ENCODE measurements at regions not wholly inside any gene's neighbourhood (a gene's known extent, or its start where the extent isn't known, plus 50 kb on each side); places are given as distances from the start of the nearest gene placed in this dataset.

- no peak for DNase-seq (ENCODE audit: low read depth)
- TF ChIP-seq, protein P1, sequence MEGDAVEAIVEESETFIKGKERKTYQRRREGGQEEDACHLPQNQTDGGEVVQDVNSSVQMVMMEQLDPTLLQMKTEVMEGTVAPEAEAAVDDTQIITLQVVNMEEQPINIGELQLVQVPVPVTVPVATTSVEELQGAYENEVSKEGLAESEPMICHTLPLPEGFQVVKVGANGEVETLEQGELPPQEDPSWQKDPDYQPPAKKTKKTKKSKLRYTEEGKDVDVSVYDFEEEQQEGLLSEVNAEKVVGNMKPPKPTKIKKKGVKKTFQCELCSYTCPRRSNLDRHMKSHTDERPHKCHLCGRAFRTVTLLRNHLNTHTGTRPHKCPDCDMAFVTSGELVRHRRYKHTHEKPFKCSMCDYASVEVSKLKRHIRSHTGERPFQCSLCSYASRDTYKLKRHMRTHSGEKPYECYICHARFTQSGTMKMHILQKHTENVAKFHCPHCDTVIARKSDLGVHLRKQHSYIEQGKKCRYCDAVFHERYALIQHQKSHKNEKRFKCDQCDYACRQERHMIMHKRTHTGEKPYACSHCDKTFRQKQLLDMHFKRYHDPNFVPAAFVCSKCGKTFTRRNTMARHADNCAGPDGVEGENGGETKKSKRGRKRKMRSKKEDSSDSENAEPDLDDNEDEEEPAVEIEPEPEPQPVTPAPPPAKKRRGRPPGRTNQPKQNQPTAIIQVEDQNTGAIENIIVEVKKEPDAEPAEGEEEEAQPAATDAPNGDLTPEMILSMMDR (conservative IDR thresholded peaks at IDR 0.05; ENCODE audit: low read depth, low read length): no peak
- H3K4me3 ChIP-seq (ENCODE audit: low read depth, low read length): no peak overlapping the region
These were observed 202.4 kb downstream of the RTL9 start for GRCh38 chrX:110561034-110561433.

- no peak for DNase-seq (ENCODE audit: low read depth)
- TF ChIP-seq, protein P1 (conservative IDR thresholded peaks at IDR 0.05; ENCODE audit: low read depth, low read length): no peak
- H3K4me3 ChIP-seq (ENCODE audit: low read depth, low read length): no peak overlapping the region
These were observed 204.6 kb downstream of the RTL9 start for GRCh38 chrX:110563282-110563681.

DNA sequence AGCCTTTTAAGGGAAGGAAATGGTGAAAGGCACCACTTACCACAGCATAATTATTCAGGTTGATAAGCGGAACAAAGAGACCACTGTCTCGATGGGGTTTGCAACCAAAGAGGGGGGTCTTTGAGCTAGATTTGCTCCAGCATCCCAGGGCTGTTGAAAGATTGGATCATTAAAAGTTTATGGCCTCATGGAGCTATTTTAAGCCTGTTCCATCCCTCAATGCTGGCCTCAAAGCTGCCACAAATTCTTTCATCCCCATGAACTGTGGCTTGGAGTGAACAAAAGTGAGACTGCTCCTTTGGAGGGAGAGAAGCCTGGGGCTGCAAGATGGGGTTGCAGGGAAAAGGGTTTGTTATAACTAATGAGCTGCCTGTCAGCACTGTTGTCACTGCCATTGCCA is 209.8 kb downstream of the RTL9 start:
- no peak for DNase-seq (ENCODE audit: low read depth)
- no peak overlapping the region for H3K4me3 ChIP-seq (ENCODE audit: low read depth, low read length)
- TF ChIP-seq, protein P1 (conservative IDR thresholded peaks at IDR 0.05; ENCODE audit: low read depth, low read length): no peak

- TF ChIP-seq, protein P1 (conservative IDR thresholded peaks at IDR 0.05; ENCODE audit: low read depth, low read length): no peak
- no peak for DNase-seq (ENCODE audit: low read depth)
- H3K4me3 ChIP-seq (ENCODE audit: low read depth, low read length): no peak overlapping the region
These were observed 210.9 kb downstream of the RTL9 start for GRCh38 chrX:110569506-110569905.

- no peak for DNase-seq (ENCODE audit: low read depth)
- no peak overlapping the region for H3K4me3 ChIP-seq (ENCODE audit: low read depth, low read length)
- TF ChIP-seq, protein P1 (conservative IDR thresholded peaks at IDR 0.05; ENCODE audit: low read depth, low read length): no peak
These were observed 217.3 kb downstream of the CHRDL1 start for GRCh38 chrX:110578270-110578669.

DNA sequence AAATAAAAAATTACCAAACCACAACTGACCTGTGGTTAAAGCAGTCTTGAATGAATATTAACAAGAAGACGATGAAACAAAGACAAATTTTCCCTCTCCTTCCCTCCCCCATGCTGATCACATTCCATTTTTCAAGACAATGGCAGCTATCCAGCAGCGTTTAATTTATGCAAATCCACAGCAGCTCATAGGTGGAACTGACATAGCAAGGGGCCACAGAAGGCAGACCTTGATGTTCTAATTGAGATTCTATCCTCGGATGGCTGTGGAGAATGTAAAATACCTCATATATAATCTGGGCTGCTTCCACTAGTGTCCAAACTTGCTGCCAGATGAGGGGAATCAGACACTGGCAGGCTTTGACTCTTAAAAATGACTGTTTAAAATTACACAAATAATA is 211.5 kb downstream of the CHRDL1 start:
- TF ChIP-seq, protein P1 (conservative IDR thresholded peaks at IDR 0.05; ENCODE audit: low read depth, low read length): no peak
- no peak overlapping the region for H3K4me3 ChIP-seq (ENCODE audit: low read depth, low read length)
- DNase-seq (ENCODE audit: low read depth): no peak

GRCh38 chrX:110588164-110588563 is 207.5 kb downstream of the CHRDL1 start:
- no peak for DNase-seq (ENCODE audit: low read depth)
- no peak overlapping the region for H3K4me3 ChIP-seq (ENCODE audit: low read depth, low read length)
- TF ChIP-seq, protein P1 (conservative IDR thresholded peaks at IDR 0.05; ENCODE audit: low read depth, low read length): no peak
